HepG2 (cell line): ENCODE measurements at regions not wholly inside any gene's neighbourhood (a gene's known extent, or its start where the extent isn't known, plus 50 kb on each side); places are given as distances from the start of the nearest gene placed in this dataset.

Experiments
- ATAC-seq: fragments of 200-7000 bp; cut with Tn5 transposase; 3 replicates; pipeline ENCODE4 v1.9.1; 2020; ENCODE audit warnings: mild to moderate bottlenecking, moderate library complexity
- BruUV-seq: library from RNA; stranded (reverse); fragments of 400-500 nt; replicated peaks from 2 replicates; lab custom pipeline; 2021; lab: Mats Ljungman, UMichigan
- CTCF ChIA-PET: fragments of 300-600 bp; formaldehyde crosslinking; extraction: SDS; loops from one replicate; lab custom pipeline; 2021; ENCODE audit warnings: low total read pairs, inconsistent platforms, low intra/inter-chr PET ratio; lab: Yijun Ruan, JAX
- POLR2A ChIA-PET: fragments of 350-600 bp; sonication (Branson Sonifier 250); formaldehyde crosslinking; loops from one replicate; lab custom pipeline; 2020; ENCODE audit warnings: antibody characterized with exemption, inconsistent platforms; lab: Yijun Ruan, JAX
- DNase-seq: peaks from one replicate; pipeline ENCODE4 v3.0.0-alpha.2; 2015; ENCODE audit warnings: low spot score
- FAIRE-seq: peaks from 3 replicates; lab custom pipeline; 2011; peaks lifted over from hg19 to GRCh38; lab: Jason Lieb, UNC
- H2AFZ ChIP-seq: one replicate; pipeline ENCODE4 v1.6.1; 2011; ENCODE audit warnings: low read length, inconsistent platforms
- H3K27ac ChIP-seq: fragments of 300-600 bp; 3 replicates; pipeline ENCODE4 v1.8.0; 2011; ENCODE audit warnings: mixed run types, mild to moderate bottlenecking, mixed read lengths, low read length, inconsistent platforms; ENCODE audit not compliant: insufficient read depth; ENCODE audit errors: extremely low read length
- H3K27me3 ChIP-seq, 2 experiments: fragments of 200-600 bp in 1 of 2; 2 replicates in 1 of 2; 3 replicates in 1 of 2; pipeline versions ENCODE4 v1.6.0 to v1.8.0; 2011; ENCODE audit warnings: low read length in 2 of 2, mild to moderate bottlenecking in 2 of 2, moderate library complexity in 2 of 2, inconsistent platforms in 1 of 2; ENCODE audit not compliant: insufficient read depth in 2 of 2, control insufficient read depth in 1 of 2
- H3K36me3 ChIP-seq, 2 experiments: fragments of 200-600 bp in 1 of 2; replicated peaks in 1 of 2; 2 replicates in 1 of 2; 3 replicates in 1 of 2; pipeline versions ENCODE4 v1.5.1 to v1.8.0; 2011; ENCODE audit warnings: low read length in 2 of 2, inconsistent platforms in 1 of 2; ENCODE audit not compliant: insufficient read depth in 2 of 2, control insufficient read depth in 1 of 2
- H3K4me1 ChIP-seq: 2 replicates; pipeline ENCODE4 v1.5.1; 2012; ENCODE audit warnings: low read length, inconsistent platforms; ENCODE audit not compliant: insufficient read depth
- H3K4me2 ChIP-seq: 2 replicates; pipeline ENCODE4 v1.6.0; 2011; ENCODE audit warnings: low read depth, low read length, inconsistent platforms
- H3K4me3 ChIP-seq, 3 experiments: fragments of 200-600 bp in 1 of 3; sonication (generic), shearing (Covaris generic) in 1 of 3; replicated peaks in 1 of 3; 2 replicates each; pipeline ENCODE4 v1.5.1; 2011 to 2016; ENCODE audit warnings: low read length in 3 of 3, inconsistent platforms in 2 of 3, low read depth in 2 of 3, mild to moderate bottlenecking in 2 of 3, control low read depth in 1 of 3, mixed read lengths in 1 of 3; ENCODE audit not compliant: insufficient read depth in 1 of 3
- H3K79me2 ChIP-seq: one replicate; pipeline ENCODE4 v1.6.1; 2011; ENCODE audit warnings: low read length, inconsistent platforms; ENCODE audit not compliant: insufficient read depth
- H3K9ac ChIP-seq: 2 replicates; pipeline ENCODE4 v1.6.0; 2011; ENCODE audit warnings: mild to moderate bottlenecking, low read depth, low read length, inconsistent platforms; ENCODE audit not compliant: insufficient read depth
- H3K9me3 ChIP-seq: 2 replicates; pipeline ENCODE4 v1.5.1; 2012; ENCODE audit warnings: mild to moderate bottlenecking, low read length
- H4K20me1 ChIP-seq: 2 replicates; pipeline ENCODE4 v1.6.0; 2011; ENCODE audit warnings: inconsistent platforms, mild to moderate bottlenecking, low read length, moderate library complexity; ENCODE audit not compliant: insufficient read depth
- ARNT ChIP-seq: fragments of 450-650 bp; IDR thresholded peaks from 2 replicates; pipeline ENCODE4 v1.6.1; 2017
- CREBL2 ChIP-seq: sonication (generic); formaldehyde crosslinking; IDR thresholded peaks from 2 replicates; pipeline ENCODE4 v1.8.1; 2023; ENCODE audit warnings: missing genetic modification reagents, mild to moderate bottlenecking, borderline replicate concordance
- ELK4 ChIP-seq: sonication (generic); formaldehyde crosslinking; IDR thresholded peaks from 2 replicates; pipeline ENCODE4 v1.9.0; 2021; ENCODE audit warnings: missing genetic modification reagents, borderline replicate concordance
- GATA4 ChIP-seq: sonication (generic); IDR thresholded peaks from 2 replicates; pipeline ENCODE4 v1.6.1; 2016; ENCODE audit warnings: antibody characterized with exemption, low read depth, borderline replicate concordance
- GLMP ChIP-seq: sonication (generic); formaldehyde crosslinking; IDR thresholded peaks from 2 replicates; pipeline ENCODE4 v1.9.0; 2021; ENCODE audit warnings: missing genetic modification reagents, mild to moderate bottlenecking, borderline replicate concordance
- HOXA5 ChIP-seq: sonication (generic); formaldehyde crosslinking; IDR thresholded peaks from 2 replicates; pipeline ENCODE4 v1.4.0; 2020; ENCODE audit warnings: missing genetic modification reagents
- RBM22 ChIP-seq: fragments of 200-400 bp; formaldehyde crosslinking; optimal IDR thresholded peaks from 2 replicates; pipeline ENCODE3; 2017; ENCODE audit warnings: mild to moderate bottlenecking, low read length, moderate library complexity
- SMC3 ChIP-seq: IDR thresholded peaks from 2 replicates; pipeline ENCODE4 v1.6.1; 2011; ENCODE audit warnings: low read length, improper control_type of control experiment
- THAP11 ChIP-seq: IDR thresholded peaks from 2 replicates; pipeline ENCODE4 v1.6.1; 2016; ENCODE audit warnings: missing biosample characterization, missing genetic modification reagents
- ZBTB8A ChIP-seq: sonication (generic); formaldehyde crosslinking; IDR thresholded peaks from 2 replicates; pipeline ENCODE4 v1.4.0; 2020; ENCODE audit warnings: mild to moderate bottlenecking, low read depth, missing genetic modification reagents, borderline replicate concordance
- ZFP1 ChIP-seq: IDR thresholded peaks from 2 replicates; pipeline ENCODE4 v1.6.1; 2016
- ZNF563 ChIP-seq: sonication (generic); formaldehyde crosslinking; IDR thresholded peaks from 2 replicates; pipeline ENCODE4 v1.8.0; 2022; ENCODE audit warnings: mild to moderate bottlenecking, moderate library complexity, missing genetic modification reagents
- ZNF691 ChIP-seq: sonication (generic); formaldehyde crosslinking; IDR thresholded peaks from 2 replicates; pipeline ENCODE4 v1.4.0; 2020; ENCODE audit warnings: missing genetic modification reagents, low read depth, mild to moderate bottlenecking, borderline replicate concordance
- ZNF746 ChIP-seq: sonication (generic); formaldehyde crosslinking; IDR thresholded peaks from 2 replicates; pipeline ENCODE4 v1.8.0; 2022; ENCODE audit warnings: mild to moderate bottlenecking, missing genetic modification reagents
- WGBS: methylation state at CpG from one replicate; pipeline ENCODE4 v1.1.6; 2017; ENCODE audit warnings: low lambda C conversion rate; 5-methylcytosine and 5-hydroxymethylcytosine counted together
- in situ Hi-C: cut with HindIII; loops from 2 replicates; pipeline ENCODE4 v1.10.0; 2017; ENCODE audit warnings: low pct_unique_long_range_greater_than_20kb; ENCODE audit not compliant: extremely low pct_ligation_motif_present
- intact Hi-C: fragments of 100-400 bp; cut with micrococcal nuclease; formaldehyde crosslinking; loops from one replicate; pipeline ENCODE4 v1.10.0; 2022; ENCODE audit not compliant: unreplicated experiment

GRCh38 chr5:2281446-2281845, 398.7 kb upstream of the IRX4 start:
- H3K4me3 ChIP-seq = no peak overlapping the region
- TF ChIP-seq ELK4 (CRISPR knock-in tag) (no peak), HOXA5 (CRISPR knock-in tag) (no peak), THAP11 (CRISPR knock-in tag) (no peak), ZNF746 (CRISPR knock-in tag) (no peak), GATA4 (no peak), GLMP (CRISPR knock-in tag) (no peak), SMC3 (no peak), ZNF691 (CRISPR knock-in tag) (no peak), RBM22 (no peak), CREBL2 (CRISPR knock-in tag) (no peak), ZBTB8A (CRISPR knock-in tag) (no peak), ARNT (no peak), ZNF563 (CRISPR knock-in tag) (no peak), ZFP1 (CRISPR knock-in tag) (no peak)
- TF ChIP-seq, all 625 proteins: peak for 0
- POLR2A ChIA-PET = no interaction called here
- BruUV-seq = no TSS peak
- intact Hi-C loops (no loop called here), in situ Hi-C loops (no loop called here)
- Histone ChIP-seq H3K27ac (no peak overlapping the region), H3K4me1 (no peaks in the 10 kb centered on the region), H3K79me2 (no peaks in the 10 kb centered on the region), H4K20me1 (no peaks in the 10 kb centered on the region), H3K36me3 (no peaks in the 10 kb centered on the region), H3K9me3 (no peaks in the 10 kb centered on the region), H2AFZ (no peak overlapping the region), H3K4me2 (no peak overlapping the region), H3K9ac (no peak overlapping the region), H3K27me3 (peaks cover 0 to under 1% of the 10 kb centered on the region in 2 experiments; a peak in 2 of 5 replicates)
- no peak for DNase-seq
- no peak for ATAC-seq
- CTCF ChIA-PET = no interaction called here
- 9% methylated on average over 3 of the region's 3 CpGs for WGBS
- no peak for FAIRE-seq
